Loucy (cell line): ENCODE measurements at regions not wholly inside any gene's neighbourhood (a gene's known extent, or its start where the extent isn't known, plus 50 kb on each side); places are given as distances from the start of the nearest gene placed in this dataset.

Source experiments
- H2AFZ ChIP-seq: fragments of 200-600 bp; sonication (generic); 2 replicates; pipeline ENCODE4 v1.6.0; 2016; ENCODE audit warnings: antibody characterized with exemption, mild to moderate bottlenecking, low read length, moderate library complexity
- H3F3A ChIP-seq: fragments of 200-600 bp; 2 replicates; pipeline ENCODE4 v1.6.0; 2016; ENCODE audit warnings: antibody characterized with exemption, low read depth, mild to moderate bottlenecking
- H3K27me3 ChIP-seq: fragments of 200-600 bp; sonication (generic); 2 replicates; pipeline ENCODE4 v1.6.1; 2014; ENCODE audit warnings: low read length, mild to moderate bottlenecking; ENCODE audit not compliant: insufficient read depth, poor library complexity, severe bottlenecking
- H3K36me3 ChIP-seq: fragments of 200-600 bp; sonication (generic); 2 replicates; pipeline ENCODE4 v1.6.1; 2016; ENCODE audit warnings: low read length; ENCODE audit not compliant: insufficient read depth
- H3K4me1 ChIP-seq: fragments of 200-600 bp; sonication (generic); 2 replicates; pipeline ENCODE4 v1.5.1; 2014; ENCODE audit warnings: low read length, mild to moderate bottlenecking; ENCODE audit not compliant: insufficient read depth, poor library complexity, severe bottlenecking
- H3K4me2 ChIP-seq: fragments of 200-600 bp; sonication (generic); 2 replicates; pipeline ENCODE4 v1.6.0; 2014; ENCODE audit warnings: antibody characterized with exemption, low read length, low read depth, mild to moderate bottlenecking; ENCODE audit not compliant: poor library complexity, severe bottlenecking
- H3K4me3 ChIP-seq: fragments of 200-600 bp; sonication (generic); 2 replicates; pipeline ENCODE4 v1.5.1; 2014; ENCODE audit warnings: low read length, mild to moderate bottlenecking, mixed read lengths; ENCODE audit not compliant: poor library complexity, severe bottlenecking
- H3K79me2 ChIP-seq: fragments of 200-600 bp; sonication (generic); 2 replicates; pipeline ENCODE4 v1.6.1; 2014; ENCODE audit warnings: low read length; ENCODE audit not compliant: insufficient read depth
- H3K9ac ChIP-seq: fragments of 200-600 bp; sonication (generic); 2 replicates; pipeline ENCODE4 v1.6.0; 2014; ENCODE audit warnings: mild to moderate bottlenecking, low read depth, low read length, moderate library complexity; ENCODE audit not compliant: poor library complexity, severe bottlenecking
- H3K9me2 ChIP-seq: fragments of 200-600 bp; sonication (generic); replicated peaks from 2 replicates; pipeline ENCODE4 v1.6.1; 2016; ENCODE audit warnings: low read depth, low read length, mixed read lengths
- H3K9me3 ChIP-seq: fragments of 200-600 bp; sonication (generic); 2 replicates; pipeline ENCODE4 v1.6.1; 2014; ENCODE audit warnings: mild to moderate bottlenecking, antibody characterized with exemption, low read length, low read depth; ENCODE audit not compliant: insufficient read depth
- H4K20me1 ChIP-seq: fragments of 200-600 bp; sonication (generic); 2 replicates; pipeline ENCODE4 v1.6.0; 2014; ENCODE audit warnings: antibody characterized with exemption, low read length, mild to moderate bottlenecking; ENCODE audit not compliant: insufficient read depth, poor library complexity, severe bottlenecking
- CTCF ChIP-seq: fragments of 200-600 bp; sonication (generic); conservative IDR thresholded peaks from 2 replicates; pipeline ENCODE4 v1.5.1; 2014; ENCODE audit warnings: mild to moderate bottlenecking, antibody characterized with exemption, low read length
- EZH2phosphoT487 ChIP-seq: fragments of 200-600 bp; IDR thresholded peaks from 2 replicates; pipeline ENCODE4 v1.6.1; 2018; ENCODE audit warnings: antibody characterized with exemption, mild to moderate bottlenecking, moderate library complexity, borderline replicate concordance

GRCh38 chr1:199177241-199177640, 538.4 kb downstream of the PTPRC start:
- H3K4me2 ChIP-seq, result peak overlapping the region; percentile 16

GRCh38 chr1:199178646-199179045, 539.8 kb downstream of the PTPRC start:
- H4K20me1 ChIP-seq, result no peaks in the 10 kb centered on the region
- no peaks in the 10 kb centered on the region for H3K9me2 ChIP-seq
- no peak overlapping the region for H3K4me3 ChIP-seq
- no peaks in the 10 kb centered on the region for H3K27me3 ChIP-seq
- H3K4me2 ChIP-seq, result peak overlapping the region; percentile 22
- no peaks in the 10 kb centered on the region for H3K9me3 ChIP-seq
- peaks cover 66% of the 10 kb centered on the region for H3K4me1 ChIP-seq
- peaks cover 12% of the 10 kb centered on the region for H3F3A ChIP-seq
- no peaks in the 10 kb centered on the region for H3K79me2 ChIP-seq
- no peak for TF ChIP-seq CTCF
- no peak for TF ChIP-seq EZH2phosphoT487
- H3K36me3 ChIP-seq, result no peaks in the 10 kb centered on the region
- no peak overlapping the region for H3K9ac ChIP-seq
- H2AFZ ChIP-seq, result no peak overlapping the region

More at GRCh38 chr1:199177241-199177640, 538.4 kb downstream of the PTPRC start:
- no peak overlapping the region for H2AFZ ChIP-seq
- H3K36me3 ChIP-seq, result no peaks in the 10 kb centered on the region
- H3K4me3 ChIP-seq, result no peak overlapping the region
- no peaks in the 10 kb centered on the region for H3K79me2 ChIP-seq
- no peak overlapping the region for H3K9ac ChIP-seq
- H3K9me2 ChIP-seq, result no peaks in the 10 kb centered on the region
- H3K9me3 ChIP-seq, result no peaks in the 10 kb centered on the region
- H3F3A ChIP-seq, result peaks cover 12% of the 10 kb centered on the region
- TF ChIP-seq EZH2phosphoT487 (no peak), CTCF (no peak)
- H4K20me1 ChIP-seq, result no peaks in the 10 kb centered on the region
- no peaks in the 10 kb centered on the region for H3K27me3 ChIP-seq
- H3K4me1 ChIP-seq, result peaks cover 72% of the 10 kb centered on the region

GRCh38 chr1:199182186-199182843, 543.5 kb downstream of the PTPRC start:
- TF ChIP-seq CTCF, result no peak
- TF ChIP-seq EZH2phosphoT487, result no peak
- Histone ChIP-seq H3K4me1 (peaks cover 42% of the 10 kb centered on the region), H4K20me1 (no peaks in the 10 kb centered on the region), H2AFZ (peak overlapping the region; percentile 78), H3K4me2 (peak overlapping the region; percentile 67), H3F3A (0 out of 2 replicates have a peak, but pooled peaks cover 10% of the 10 kb centered on the region), H3K9me2 (no peaks in the 10 kb centered on the region), H3K9me3 (no peaks in the 10 kb centered on the region), H3K79me2 (no peaks in the 10 kb centered on the region), H3K36me3 (no peaks in the 10 kb centered on the region), H3K9ac (peak overlapping the region; percentile 53), H3K4me3 (peak overlapping the region; percentile 51), H3K27me3 (no peaks in the 10 kb centered on the region)
